ENCODE measurements at regions not wholly inside any gene's neighbourhood (a gene's known extent, or its start where the extent isn't known, plus 50 kb on each side); places are given as distances from the start of the nearest gene placed in this dataset.

DNA sequence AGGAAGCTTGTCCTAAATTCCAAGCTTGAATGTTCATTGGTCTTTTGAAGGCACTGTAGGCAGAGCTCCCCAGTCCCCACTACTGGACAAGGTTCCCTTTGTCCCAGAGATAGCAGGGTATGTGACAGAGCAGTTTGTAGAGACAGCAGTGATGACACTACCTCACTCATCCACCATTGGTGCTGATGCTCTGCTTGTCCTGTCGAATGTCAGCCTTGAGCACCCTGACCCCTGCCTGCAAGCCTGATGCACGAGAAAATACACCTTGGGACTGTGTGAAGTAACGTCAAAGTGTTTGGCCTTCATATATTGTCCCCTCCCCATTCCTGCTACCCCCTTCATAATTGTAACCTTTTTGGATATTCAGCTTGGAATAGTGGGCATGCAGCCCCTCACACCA is 188.9 kb upstream of the EOLA2 start:
- H3K4me3 ChIP-seq (ENCODE audit: low read length), result no peak overlapping the region
- 93% methylated on average over 3 of the region's 3 CpGs for WGBS (ENCODE audit: insufficient coverage)
- TF ChIP-seq, protein P1, sequence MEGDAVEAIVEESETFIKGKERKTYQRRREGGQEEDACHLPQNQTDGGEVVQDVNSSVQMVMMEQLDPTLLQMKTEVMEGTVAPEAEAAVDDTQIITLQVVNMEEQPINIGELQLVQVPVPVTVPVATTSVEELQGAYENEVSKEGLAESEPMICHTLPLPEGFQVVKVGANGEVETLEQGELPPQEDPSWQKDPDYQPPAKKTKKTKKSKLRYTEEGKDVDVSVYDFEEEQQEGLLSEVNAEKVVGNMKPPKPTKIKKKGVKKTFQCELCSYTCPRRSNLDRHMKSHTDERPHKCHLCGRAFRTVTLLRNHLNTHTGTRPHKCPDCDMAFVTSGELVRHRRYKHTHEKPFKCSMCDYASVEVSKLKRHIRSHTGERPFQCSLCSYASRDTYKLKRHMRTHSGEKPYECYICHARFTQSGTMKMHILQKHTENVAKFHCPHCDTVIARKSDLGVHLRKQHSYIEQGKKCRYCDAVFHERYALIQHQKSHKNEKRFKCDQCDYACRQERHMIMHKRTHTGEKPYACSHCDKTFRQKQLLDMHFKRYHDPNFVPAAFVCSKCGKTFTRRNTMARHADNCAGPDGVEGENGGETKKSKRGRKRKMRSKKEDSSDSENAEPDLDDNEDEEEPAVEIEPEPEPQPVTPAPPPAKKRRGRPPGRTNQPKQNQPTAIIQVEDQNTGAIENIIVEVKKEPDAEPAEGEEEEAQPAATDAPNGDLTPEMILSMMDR (IDR thresholded peaks at IDR 0.05), result no peak
- H3K9me3 ChIP-seq (ENCODE audit: control insufficient read depth, insufficient read depth, low read length), result no peaks in the 10 kb centered on the region
- Mint-ChIP-seq H3K27ac (no peak overlapping the region), H3K9me3 (no peaks in the 10 kb centered on the region), H3K36me3 (no peaks in the 10 kb centered on the region), H3K4me3 (no peak overlapping the region), H3K4me1 (no peaks in the 10 kb centered on the region), H3K27me3 (ENCODE audit: low read depth in 2 of 2) (peaks cover 7 to 44% of the 10 kb centered on the region in 2 donors)
- H3K27ac ChIP-seq (ENCODE audit: low read length), result no peak overlapping the region
- ATAC-seq, result no peak
- H3K36me3 ChIP-seq (ENCODE audit: control insufficient read depth, insufficient read depth, low read length), result no peaks in the 10 kb centered on the region
- DNase-seq, result no peak
- no peaks in the 10 kb centered on the region for H3K27me3 ChIP-seq (ENCODE audit: control insufficient read depth, insufficient read depth, low read length)
- H3K4me1 ChIP-seq (ENCODE audit: control insufficient read depth, insufficient read depth, low read length), result no peaks in the 10 kb centered on the region
- intact Hi-C loops (cut with micrococcal nuclease), result no loop called here

DNA sequence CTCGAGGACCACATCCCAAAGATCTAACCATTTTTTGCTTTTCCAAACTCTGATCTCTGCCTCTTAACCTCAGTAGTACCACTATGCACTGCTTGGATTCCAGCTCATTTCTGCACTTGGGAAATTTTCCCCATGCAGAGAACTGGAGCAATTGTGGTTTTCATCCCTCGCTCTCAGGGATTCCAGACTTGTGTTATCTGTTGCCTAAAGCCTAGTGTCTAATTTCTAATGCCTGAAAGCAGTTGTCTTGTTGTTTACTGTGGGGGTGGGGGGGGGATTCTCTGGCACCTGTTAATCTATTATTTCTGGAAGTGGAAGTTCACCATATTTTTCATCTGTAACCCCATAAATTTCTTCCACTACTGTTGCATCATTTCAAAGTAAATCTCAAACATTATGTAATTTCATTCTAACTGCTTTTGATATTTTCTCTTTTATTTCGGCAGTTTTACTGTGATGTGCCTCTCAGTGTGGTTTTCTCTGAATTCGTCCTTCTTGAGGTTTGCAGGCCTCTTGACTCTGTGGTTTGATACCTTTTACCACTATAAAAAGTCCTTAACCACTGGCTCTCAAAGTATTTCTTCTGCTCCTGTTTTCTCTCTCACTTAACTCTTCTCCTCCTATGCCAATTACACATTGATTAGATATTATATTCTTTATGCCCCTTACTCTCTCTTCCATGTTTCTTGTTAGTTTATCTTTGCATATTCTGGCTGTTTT is 205.6 kb upstream of the EOLA2 start:
- ATAC-seq, result peak in 1 of 3 donors; percentile 69
- peaks cover 2 to 4% of the 10 kb centered on the region in 2 donors for H3K9me3 Mint-ChIP-seq
- Histone ChIP-seq H3K4me1 (ENCODE audit: control insufficient read depth, insufficient read depth, low read length) (peaks cover 2% of the 10 kb centered on the region), H3K36me3 (ENCODE audit: control insufficient read depth, insufficient read depth, low read length) (no peaks in the 10 kb centered on the region), H3K27me3 (ENCODE audit: control insufficient read depth, insufficient read depth, low read length) (peaks cover 15% of the 10 kb centered on the region), H3K4me3 (ENCODE audit: low read length) (no peak overlapping the region), H3K27ac (ENCODE audit: low read length) (no peak overlapping the region), H3K9me3 (ENCODE audit: control insufficient read depth, insufficient read depth, low read length) (no peaks in the 10 kb centered on the region)
- no peak for DNase-seq
- peaks cover 20% of the 10 kb centered on the region in 2 donors for H3K4me1 Mint-ChIP-seq
- H3K36me3 Mint-ChIP-seq, result peaks cover 10% of the 10 kb centered on the region
- TF ChIP-seq, protein P1 (IDR thresholded peaks at IDR 0.05), result no peak
- WGBS (ENCODE audit: insufficient coverage), result 33% methylated on average over 4 of the region's 4 CpGs
- peak overlapping the region; percentile 2 for H3K4me3 Mint-ChIP-seq
- H3K27me3 Mint-ChIP-seq (ENCODE audit: low read depth in 2 of 2), result peaks cover 18 to 80% of the 10 kb centered on the region in 2 donors
- intact Hi-C loops (cut with micrococcal nuclease), result no loop called here
- H3K27ac Mint-ChIP-seq, result no peak overlapping the region

DNA sequence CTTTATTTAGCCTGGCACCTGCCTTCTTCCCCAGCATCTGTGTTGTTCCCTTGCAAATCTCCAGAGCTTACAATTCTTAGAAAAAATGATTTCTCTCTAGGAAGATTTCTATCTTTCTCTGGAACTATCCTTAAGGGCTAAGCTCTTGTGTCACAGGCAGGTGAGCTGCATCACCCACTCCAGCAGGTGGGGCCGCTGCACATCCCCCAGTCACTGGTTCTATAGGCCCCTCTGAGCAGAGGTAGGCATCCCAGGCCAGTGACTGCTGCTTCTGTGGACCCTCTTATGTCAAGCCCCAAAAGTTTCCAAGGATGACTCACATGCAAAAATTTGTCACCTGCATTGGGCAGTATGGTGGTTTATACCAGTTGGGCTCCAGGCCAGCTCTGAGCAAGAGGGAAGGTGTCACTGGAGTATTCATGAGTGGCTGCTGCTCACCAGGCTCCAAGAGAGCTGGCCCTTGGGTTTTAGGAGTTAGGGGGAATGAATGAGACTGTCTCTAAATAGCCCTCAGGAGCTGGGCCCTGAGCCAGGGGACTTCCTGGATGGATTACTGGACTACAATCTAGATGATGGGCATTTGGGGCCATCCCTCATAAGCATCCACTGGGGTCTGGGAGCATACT is 208.1 kb upstream of the EOLA2 start:
- Histone ChIP-seq H3K27ac (ENCODE audit: low read length) (no peak overlapping the region), H3K4me3 (ENCODE audit: low read length) (no peak overlapping the region), H3K9me3 (ENCODE audit: control insufficient read depth, insufficient read depth, low read length) (no peaks in the 10 kb centered on the region), H3K36me3 (ENCODE audit: control insufficient read depth, insufficient read depth, low read length) (no peaks in the 10 kb centered on the region), H3K4me1 (ENCODE audit: control insufficient read depth, insufficient read depth, low read length) (peaks cover 4% of the 10 kb centered on the region), H3K27me3 (ENCODE audit: control insufficient read depth, insufficient read depth, low read length) (peaks cover 15% of the 10 kb centered on the region)
- H3K36me3 Mint-ChIP-seq, result peaks cover 10% of the 10 kb centered on the region
- peaks cover 2 to 4% of the 10 kb centered on the region in 2 donors for H3K9me3 Mint-ChIP-seq
- peaks cover 20 to 30% of the 10 kb centered on the region in 2 donors for H3K4me1 Mint-ChIP-seq
- no peak overlapping the region for H3K27ac Mint-ChIP-seq
- no peak overlapping the region for H3K4me3 Mint-ChIP-seq
- peaks cover 13 to 60% of the 10 kb centered on the region in 2 donors for H3K27me3 Mint-ChIP-seq (ENCODE audit: low read depth in 2 of 2)
- ATAC-seq (no peak), DNase-seq (no peak)
- 86% methylated on average over 1 of the region's 1 CpG for WGBS (ENCODE audit: insufficient coverage)
- intact Hi-C loops (cut with micrococcal nuclease), result no loop called here
- TF ChIP-seq, protein P1 (IDR thresholded peaks at IDR 0.05), result no peak

Data from natural killer cell (primary cell).